Immature natural killer cell (primary cell): ENCODE measurements at regions not wholly inside any gene's neighbourhood (a gene's known extent, or its start where the extent isn't known, plus 50 kb on each side); places are given as distances from the start of the nearest gene placed in this dataset.
"Not testable (repeated sequence)": the region's sequence is repeated elsewhere in the genome, so short reads cannot be mapped to it uniquely, and the experiment has no call there.

Experiments used
- DNase-seq, 3 donors: peaks; one replicate each; pipeline ENCODE4 v3.0.0; 2022; ENCODE audit warnings: mixed read lengths in 1 of 3
- H3K27ac Mint-ChIP-seq, 6 donors: one replicate each; pipeline ENCODE4 v1.8.0; 2020; ENCODE audit warnings: mixed read lengths in 6 of 6, mild to moderate bottlenecking in 5 of 6, inconsistent platforms in 4 of 6, moderate library complexity in 3 of 6
- H3K27me3 Mint-ChIP-seq, 3 donors: one replicate each; pipeline ENCODE4 v1.8.0; 2020 to 2021; ENCODE audit warnings: low read depth in 3 of 3, mild to moderate bottlenecking in 3 of 3, mixed read lengths in 3 of 3, moderate library complexity in 3 of 3, inconsistent platforms in 1 of 3
- H3K36me3 Mint-ChIP-seq, 3 donors: one replicate each; pipeline ENCODE4 v1.8.0; 2020; ENCODE audit warnings: mixed read lengths in 3 of 3, inconsistent platforms in 2 of 3, mild to moderate bottlenecking in 2 of 3
- H3K4me1 Mint-ChIP-seq, 2 donors: one replicate each; pipeline ENCODE4 v1.8.0; 2020; ENCODE audit warnings: inconsistent platforms in 2 of 2, mild to moderate bottlenecking in 2 of 2, mixed read lengths in 2 of 2, moderate library complexity in 1 of 2
- H3K4me3 Mint-ChIP-seq, 5 donors: one replicate each; pipeline ENCODE4 v1.8.0; 2020; ENCODE audit warnings: mild to moderate bottlenecking in 5 of 5, mixed read lengths in 5 of 5, inconsistent platforms in 3 of 5, moderate library complexity in 3 of 5
- H3K9me3 Mint-ChIP-seq, 6 donors: one replicate each; pipeline ENCODE4 v1.8.0; 2020; ENCODE audit warnings: mild to moderate bottlenecking in 6 of 6, mixed read lengths in 6 of 6, inconsistent platforms in 4 of 6, moderate library complexity in 3 of 6

DNA sequence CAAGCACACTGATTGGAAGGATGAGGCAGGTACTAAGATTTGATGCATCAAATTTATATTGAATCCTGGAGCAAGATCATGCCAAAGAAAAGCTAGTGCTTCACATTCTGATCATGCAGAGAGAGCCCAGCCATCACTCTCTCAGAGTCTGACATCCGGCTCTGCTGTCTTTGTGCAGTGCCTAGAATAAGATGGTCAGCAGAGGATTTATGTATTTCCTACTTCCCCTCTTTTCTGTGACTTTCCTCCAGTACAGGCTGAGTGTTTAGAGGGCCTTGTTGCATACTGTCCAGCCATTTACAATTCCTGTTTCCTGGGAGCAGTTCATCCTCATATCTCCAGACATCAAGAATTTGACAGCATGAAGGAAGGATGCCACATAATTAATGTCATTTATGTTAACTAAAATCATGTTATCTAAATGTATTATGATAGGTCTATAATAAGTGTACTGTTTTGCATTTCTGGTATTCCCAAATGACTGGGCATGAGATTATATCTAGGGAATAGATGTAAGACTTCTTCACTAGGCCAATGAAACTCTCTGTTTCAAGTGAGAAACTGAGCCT lies 167.6 kb downstream of the EPM2A start:
- no peak for DNase-seq
- Mint-ChIP-seq H3K27me3 (no peaks in the 10 kb centered on the region), H3K4me3 (no peak overlapping the region), H3K4me1 (no peaks in the 10 kb centered on the region), H3K9me3 (peaks cover 0 to 8% (median 4%) of the 10 kb centered on the region in 6 donors), H3K27ac (no peak overlapping the region), H3K36me3 (no peaks in the 10 kb centered on the region)

DNA sequence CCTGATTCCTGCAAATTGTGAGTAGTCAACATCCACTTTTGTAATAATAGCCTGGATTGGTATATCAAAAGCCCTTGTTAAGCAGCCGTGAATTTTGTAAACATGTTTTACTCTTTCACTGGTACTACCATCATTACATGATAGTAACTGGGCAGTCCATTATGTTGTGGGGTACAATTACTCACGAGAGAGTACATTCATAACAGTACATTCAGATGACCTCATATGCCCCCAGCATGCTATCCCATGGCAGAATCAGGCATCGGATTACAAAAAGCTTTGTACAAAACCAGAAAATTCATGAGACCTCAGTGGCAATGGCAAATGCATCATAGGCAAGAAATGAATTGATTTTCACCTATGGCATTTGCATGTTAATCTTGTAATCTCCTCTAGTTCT lies 166.2 kb downstream of the EPM2A start:
- H3K9me3 Mint-ChIP-seq = peaks cover 0 to 3% (median 1%) of the 10 kb centered on the region in 6 donors
- H3K27me3 Mint-ChIP-seq = no peaks in the 10 kb centered on the region
- H3K27ac Mint-ChIP-seq = no peak overlapping the region
- H3K36me3 Mint-ChIP-seq = no peaks in the 10 kb centered on the region
- no peak for DNase-seq
- H3K4me3 Mint-ChIP-seq = no peak overlapping the region
- no peaks in the 10 kb centered on the region for H3K4me1 Mint-ChIP-seq

DNA sequence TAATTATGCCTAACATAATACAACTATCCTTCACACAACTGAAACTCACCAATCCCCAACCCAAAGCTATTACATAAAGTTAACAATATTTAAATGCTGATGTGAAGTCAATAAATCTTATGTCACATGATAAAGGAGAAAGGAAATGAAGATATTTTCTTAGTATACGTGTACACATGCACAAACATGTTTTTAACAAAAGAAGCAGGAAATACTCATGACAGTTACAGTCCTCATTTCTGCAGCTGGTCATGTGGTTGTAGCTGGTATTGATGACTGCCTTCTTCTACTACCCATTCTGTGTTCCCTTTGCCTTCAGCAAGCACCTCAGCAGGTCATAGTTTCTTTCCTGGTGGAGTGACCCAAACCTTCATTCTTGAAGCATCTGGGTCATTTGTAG lies 165.0 kb downstream of the EPM2A start:
- H3K36me3 Mint-ChIP-seq, DNase-seq, H3K4me3 Mint-ChIP-seq, H3K4me1 Mint-ChIP-seq, H3K27me3 Mint-ChIP-seq, H3K27ac Mint-ChIP-seq: not testable (repeated sequence)
- H3K9me3 Mint-ChIP-seq = peaks cover 2 to 13% (median 10%) of the 10 kb centered on the region in 6 donors

DNA sequence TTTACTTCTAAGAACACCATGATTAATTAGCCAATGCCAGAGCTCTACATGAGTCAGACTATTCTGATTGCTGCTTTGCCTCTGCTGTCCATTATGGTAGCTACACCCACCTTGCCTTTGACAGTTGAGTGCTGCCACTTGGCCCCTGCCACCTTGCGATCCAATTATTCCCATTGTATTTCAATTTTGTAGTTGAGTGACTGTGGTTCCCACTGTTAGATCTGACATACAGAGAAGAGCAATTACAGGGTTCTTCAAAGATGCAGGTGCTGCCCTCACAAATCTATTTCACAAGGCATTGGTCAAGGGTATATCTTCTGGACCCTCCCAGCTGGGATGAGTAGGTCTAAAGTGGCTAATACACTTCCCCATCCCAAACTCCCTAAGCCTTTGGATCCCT lies 161.1 kb downstream of the EPM2A start:
- H3K4me3 Mint-ChIP-seq, H3K36me3 Mint-ChIP-seq, H3K4me1 Mint-ChIP-seq, DNase-seq, H3K27ac Mint-ChIP-seq, H3K27me3 Mint-ChIP-seq: not testable (repeated sequence)
- H3K9me3 Mint-ChIP-seq = peaks cover 6 to 31% (median 21%) of the 10 kb centered on the region in 6 donors
